ENCODE measurements at regions not wholly inside any gene's neighbourhood (a gene's known extent, or its start where the extent isn't known, plus 50 kb on each side); places are given as distances from the start of the nearest gene placed in this dataset.
"Not testable (repeated sequence)": the region's sequence is repeated elsewhere in the genome, so short reads cannot be mapped to it uniquely, and the experiment has no call there.

GRCh38 chr15:81901319-81901718 lies 144.5 kb downstream of the MEX3B start:
- no peak for DNase-seq (ENCODE audit: low read depth in 3 of 3)

DNA sequence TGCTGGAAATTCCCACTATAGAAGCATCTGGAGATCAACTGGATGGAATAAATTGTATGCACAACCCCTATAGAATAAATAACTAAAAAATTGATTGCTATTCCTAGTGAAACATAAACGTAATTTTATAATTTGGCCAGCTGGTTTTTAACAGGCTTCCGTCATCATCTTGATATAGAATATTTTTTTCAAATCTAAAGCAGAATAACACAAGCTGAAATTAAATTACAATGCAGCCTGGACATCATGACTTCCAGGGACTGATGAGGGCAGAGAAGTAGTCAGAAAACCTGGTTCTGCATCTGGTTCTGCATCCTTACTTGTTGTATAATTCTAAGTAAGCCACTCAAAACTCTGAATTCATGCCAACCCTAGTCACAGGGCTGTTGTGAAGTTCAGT lies 146.1 kb downstream of the MEX3B start:
- no peak for DNase-seq (ENCODE audit: low read depth in 3 of 3)

DNA sequence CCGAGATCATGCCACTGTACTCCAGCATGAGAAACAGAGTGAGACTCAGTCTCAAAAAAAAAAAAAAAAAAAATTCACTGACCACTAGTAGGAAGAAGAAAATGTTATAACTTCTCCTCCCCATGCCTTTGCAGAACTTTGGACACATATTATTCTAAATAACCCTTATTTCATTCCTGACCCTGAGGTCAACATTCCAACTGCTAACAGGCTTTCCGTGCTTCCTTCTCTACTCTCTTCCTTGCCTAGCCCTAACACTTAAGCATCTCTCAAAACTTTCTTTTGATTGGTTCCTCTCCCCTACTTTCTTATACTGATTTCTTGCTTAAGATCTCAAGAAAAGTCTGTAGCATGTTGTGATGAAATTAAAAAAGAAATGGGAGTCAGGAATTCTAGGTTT lies 146.8 kb downstream of the MEX3B start:
- no peak for DNase-seq (ENCODE audit: low read depth in 3 of 3)

DNA sequence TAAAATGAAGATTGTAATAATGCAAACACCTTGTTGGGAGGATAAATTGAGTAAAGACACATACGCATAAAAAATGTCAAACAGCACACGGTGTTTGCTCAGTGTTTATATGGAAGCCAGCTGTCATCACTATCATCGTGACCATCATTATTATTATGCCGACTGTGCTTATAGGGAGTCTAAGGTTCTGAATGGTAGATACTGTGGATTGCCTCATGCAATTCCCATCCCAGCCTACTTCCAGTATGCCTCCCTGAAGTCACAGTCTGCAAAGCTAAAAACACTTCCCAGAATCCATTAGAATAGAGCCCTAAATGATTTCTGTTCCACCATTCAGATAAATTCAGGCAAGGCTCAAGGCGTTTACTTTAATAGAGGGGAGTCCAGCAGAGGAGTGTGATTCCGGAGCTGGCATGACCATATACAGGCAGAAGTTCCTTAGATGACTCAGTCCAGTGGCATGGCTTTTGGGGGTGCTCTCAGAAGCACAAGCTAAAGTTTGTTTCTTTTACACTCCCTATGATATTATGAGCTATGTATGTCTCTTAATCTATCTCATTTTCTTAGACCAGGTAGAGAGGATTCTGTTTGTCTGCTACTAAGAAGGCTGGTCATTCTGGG lies 148.7 kb downstream of the MEX3B start:
- DNase-seq (ENCODE audit: low read depth in 3 of 3) = no peak

DNA sequence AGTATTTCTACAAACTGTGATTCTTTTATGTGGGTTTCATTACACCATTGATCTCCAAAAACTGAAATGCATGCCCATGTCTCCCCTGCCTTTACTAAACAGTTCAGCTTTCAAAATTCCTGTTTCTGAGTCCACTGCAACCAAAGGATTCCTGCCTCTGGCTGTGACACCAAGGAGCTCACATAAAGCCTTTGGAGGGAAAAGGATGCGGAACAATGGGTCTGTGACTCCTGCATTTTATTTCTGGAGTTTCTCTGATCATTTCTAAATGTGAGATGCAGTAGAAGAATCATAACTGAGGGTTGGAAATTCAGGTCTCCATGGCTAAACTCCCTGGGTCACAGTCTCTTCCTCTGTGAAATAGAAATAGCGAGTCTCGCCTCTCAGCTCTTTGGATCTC lies 149.5 kb downstream of the MEX3B start:
- no peak for DNase-seq (ENCODE audit: low read depth in 3 of 3)

GRCh38 chr15:81895723-81896122 lies 150.1 kb downstream of the MEX3B start:
- no peak for DNase-seq (ENCODE audit: low read depth in 3 of 3)

DNA sequence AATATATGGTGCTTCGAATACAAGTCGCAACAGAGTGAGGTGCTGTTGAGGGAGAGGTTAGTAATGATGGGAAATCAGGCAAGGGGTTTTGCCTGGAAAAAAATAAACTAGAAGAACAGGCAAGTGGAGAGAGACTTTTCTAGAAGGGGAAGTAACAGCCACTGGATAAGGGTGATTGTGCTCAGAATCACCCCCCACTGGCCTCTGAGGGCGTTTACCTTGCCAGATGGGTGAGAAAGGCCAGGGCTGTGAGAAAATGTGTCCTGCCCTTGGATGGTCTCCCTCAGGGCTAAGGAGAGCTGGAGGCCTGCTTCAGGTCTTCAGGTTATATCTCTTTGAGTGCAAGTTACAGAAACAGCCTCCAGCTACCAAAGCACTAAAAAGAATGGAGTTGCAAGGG lies 151.8 kb downstream of the MEX3B start:
- DNase-seq (ENCODE audit: low read depth in 3 of 3) = no peak

DNA sequence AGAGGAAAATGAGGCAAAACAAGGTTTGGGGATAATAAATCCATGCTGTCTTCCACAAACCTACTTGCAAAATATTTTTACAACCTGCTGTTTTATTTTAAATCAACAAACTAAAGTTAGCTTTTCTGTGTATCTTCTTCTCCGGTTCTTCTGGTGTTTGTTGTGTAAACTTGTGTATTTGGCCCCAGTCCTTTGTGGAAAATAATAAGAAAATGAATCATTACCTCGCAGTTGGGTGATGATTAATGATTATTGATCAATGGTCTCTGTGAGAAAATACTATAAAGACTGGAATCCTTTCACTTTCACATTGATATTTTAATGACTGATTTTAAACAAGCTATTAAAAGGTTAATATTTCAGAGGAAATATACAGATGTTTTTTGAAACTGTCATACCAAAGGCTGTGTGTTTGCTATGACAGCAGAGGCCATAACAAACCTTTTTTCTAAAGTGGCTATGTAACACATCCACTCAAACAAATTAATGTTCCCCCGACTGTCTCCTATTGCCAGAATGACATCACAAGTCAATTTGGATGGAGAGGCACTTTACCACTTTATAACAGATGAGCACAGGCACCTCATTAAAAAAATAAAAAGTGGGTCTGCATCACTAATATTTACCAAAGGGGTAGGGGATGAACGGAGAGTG lies 152.5 kb downstream of the MEX3B start:
- no peak for DNase-seq (ENCODE audit: low read depth in 3 of 3)

DNA sequence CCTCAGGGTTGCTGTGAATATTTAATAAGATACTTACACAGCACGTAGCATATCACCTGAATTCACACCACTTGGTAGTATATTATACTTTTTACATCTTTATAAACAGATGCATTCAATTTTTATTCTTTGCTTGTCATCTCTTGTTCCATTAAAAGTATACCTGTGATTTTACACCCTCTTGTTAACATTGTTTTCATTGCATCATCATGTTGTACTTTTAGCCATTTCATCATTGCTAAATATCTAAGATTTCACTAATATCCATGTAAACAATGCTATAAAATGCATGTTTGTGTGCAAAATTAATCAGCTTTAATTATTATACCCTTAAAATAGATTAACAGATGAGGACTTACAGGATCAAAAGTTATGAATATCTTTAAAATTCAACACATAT lies 155.3 kb downstream of the MEX3B start:
- no peak for DNase-seq (ENCODE audit: low read depth in 3 of 3)

GRCh38 chr15:81889485-81889881 lies 156.3 kb downstream of the MEX3B start:
- DNase-seq (ENCODE audit: low read depth in 3 of 3) = no peak

- no peak for DNase-seq (ENCODE audit: low read depth in 3 of 3)
These were observed 156.9 kb downstream of the MEX3B start for GRCh38 chr15:81888748-81889484.

- no peak for DNase-seq (ENCODE audit: low read depth in 3 of 3)
These were observed 157.9 kb downstream of the MEX3B start for GRCh38 chr15:81887912-81888311.

DNA sequence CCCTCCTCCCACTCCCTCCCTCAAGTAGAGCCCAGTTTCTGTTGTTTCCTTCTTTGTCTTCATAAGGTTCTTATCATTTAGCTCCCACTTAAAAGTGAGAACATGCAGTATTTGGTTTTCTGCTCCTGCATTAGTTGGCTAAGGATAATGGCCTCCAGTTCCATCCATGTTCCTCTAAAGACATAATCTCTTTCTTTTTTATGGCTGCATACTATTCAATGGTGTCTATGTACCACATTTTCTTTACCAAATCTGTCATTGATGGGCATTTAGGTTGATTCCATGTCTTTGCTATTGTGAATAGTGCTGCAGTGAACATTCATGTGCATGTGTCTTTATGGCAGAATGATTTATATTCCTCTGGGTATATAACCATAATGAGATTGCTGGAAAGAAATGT lies 158.6 kb downstream of the MEX3B start:
- not testable (repeated sequence) for DNase-seq (ENCODE audit: low read depth in 3 of 3)

GRCh38 chr15:81886591-81886990 lies 159.2 kb downstream of the MEX3B start:
- no peak for DNase-seq (ENCODE audit: low read depth in 3 of 3)

GRCh38 chr15:81886080-81886479 lies 159.7 kb downstream of the MEX3B start:
- no peak for DNase-seq (ENCODE audit: low read depth in 3 of 3)

GRCh38 chr15:81885135-81885534 lies 160.7 kb downstream of the MEX3B start:
- no peak for DNase-seq (ENCODE audit: low read depth in 3 of 3)

DNA sequence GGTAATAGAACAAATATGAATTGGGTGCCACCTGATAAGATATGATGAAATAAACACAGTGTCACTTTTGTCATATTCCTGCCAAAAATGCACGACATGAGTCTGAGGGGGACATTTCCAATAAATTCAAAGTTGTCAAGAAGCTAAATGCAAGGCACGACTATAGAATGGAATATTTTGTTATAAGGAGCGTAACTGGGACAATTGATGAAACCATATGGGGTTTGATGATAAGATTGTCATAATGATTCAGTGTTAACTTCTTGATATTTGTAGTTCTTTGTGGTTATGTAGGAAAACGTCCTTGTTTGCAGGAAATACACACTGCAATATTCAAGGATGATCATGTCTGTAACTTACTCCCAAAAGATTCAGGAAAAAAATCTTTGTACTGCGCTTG lies 163.3 kb downstream of the MEX3B start:
- DNase-seq (ENCODE audit: low read depth in 3 of 3) = no peak

GRCh38 chr15:81880833-81881232 lies 165.0 kb downstream of the MEX3B start:
- DNase-seq (ENCODE audit: low read depth in 3 of 3) = no peak

DNA sequence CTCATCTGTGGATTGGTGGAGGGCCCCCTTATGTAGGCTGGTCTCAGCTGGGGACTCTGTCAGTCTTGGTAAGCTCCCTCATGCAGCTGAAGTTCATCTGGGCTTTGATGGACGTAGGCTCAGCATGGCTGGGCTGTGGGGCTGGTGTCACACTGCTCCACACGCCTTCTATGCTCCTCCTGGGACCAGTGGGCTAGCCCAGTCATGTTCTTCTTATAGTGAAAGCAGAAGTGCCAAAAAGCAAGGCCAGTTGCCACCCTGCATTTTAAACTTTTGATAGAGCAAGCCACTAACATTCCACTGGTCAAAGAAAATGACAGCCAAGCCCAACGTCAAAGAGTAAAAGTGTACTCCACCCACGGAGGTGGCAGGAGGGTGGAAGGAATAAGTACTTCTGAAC lies 165.5 kb downstream of the MEX3B start:
- no peak for DNase-seq (ENCODE audit: low read depth in 3 of 3)

GRCh38 chr15:81875717-81876116 lies 170.1 kb downstream of the MEX3B start:
- not testable (repeated sequence) for DNase-seq (ENCODE audit: low read depth in 3 of 3)

GRCh38 chr15:81870746-81871106 lies 175.1 kb downstream of the MEX3B start:
- not testable (repeated sequence) for DNase-seq (ENCODE audit: low read depth in 3 of 3)

DNA sequence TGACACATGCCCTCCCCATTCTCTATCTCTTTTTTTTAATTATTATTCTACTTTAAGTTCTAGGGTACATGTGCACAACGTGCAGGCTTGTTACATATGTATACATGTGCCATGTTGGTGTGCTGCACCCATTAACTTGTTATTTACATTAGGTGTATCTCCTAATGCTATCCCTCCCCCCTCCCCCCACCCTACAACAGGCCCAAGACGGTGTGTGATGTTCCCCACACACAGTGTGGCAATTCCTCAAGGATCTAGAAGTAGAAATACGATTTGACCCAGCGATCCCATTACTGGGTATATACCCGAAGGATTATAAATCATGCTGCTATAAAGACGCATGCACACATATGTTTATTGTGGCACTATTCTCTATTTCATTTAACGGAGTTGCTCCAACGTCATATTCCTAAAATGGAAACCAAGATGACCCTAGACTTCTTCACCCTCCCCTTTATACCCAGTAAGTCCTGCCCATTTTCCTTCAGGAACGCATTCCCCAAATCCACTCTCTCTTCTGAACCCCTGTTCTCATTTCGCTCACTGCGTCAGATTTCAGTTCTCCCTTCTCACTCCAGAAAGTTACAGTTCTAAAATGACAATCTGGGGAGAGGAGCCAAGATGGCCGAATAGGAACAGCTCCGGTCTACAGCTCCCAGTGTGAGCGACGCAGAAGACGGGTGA lies 175.6 kb downstream of the MEX3B start:
- not testable (repeated sequence) for DNase-seq (ENCODE audit: low read depth in 3 of 3)
